Lower lobe of right lung (tissue), 2 donors: ENCODE measurements at regions not wholly inside any gene's neighbourhood (a gene's known extent, or its start where the extent isn't known, plus 50 kb on each side); places are given as distances from the start of the nearest gene placed in this dataset.

Source experiments
- ATAC-seq, 2 donors: fragments of 200-7000 bp; cut with Tn5 transposase; one replicate each; pipeline ENCODE4 v1.9.1; 2020 to 2022; ENCODE audit warnings: mild to moderate bottlenecking in 2 of 2, moderate library complexity in 2 of 2
- DNase-seq: peaks from one replicate; pipeline ENCODE4 v3.0.0-alpha.2; 2020
- H3K27ac ChIP-seq: fragments of 200-600 bp; one replicate; pipeline ENCODE4 v1.8.0; 2022
- H3K27me3 ChIP-seq: fragments of 200-600 bp; one replicate; pipeline ENCODE4 v1.8.0; 2022; ENCODE audit warnings: low read depth
- H3K36me3 ChIP-seq: fragments of 200-600 bp; one replicate; pipeline ENCODE4 v1.8.0; 2022; ENCODE audit warnings: mild to moderate bottlenecking
- H3K4me1 ChIP-seq: fragments of 200-600 bp; one replicate; pipeline ENCODE4 v1.8.0; 2022
- H3K4me3 ChIP-seq: fragments of 200-600 bp; one replicate; pipeline ENCODE4 v1.8.0; 2022; ENCODE audit warnings: mild to moderate bottlenecking
- H3K9me3 ChIP-seq: fragments of 200-600 bp; one replicate; pipeline ENCODE4 v1.8.0; 2022
- CTCF ChIP-seq: fragments of 200-600 bp; IDR thresholded peaks from one replicate; pipeline ENCODE4 v1.8.0; 2022; ENCODE audit warnings: antibody characterized with exemption, mild to moderate bottlenecking
- intact Hi-C: fragments of 100-400 bp; cut with DNase I; formaldehyde crosslinking; loops from one replicate; pipeline ENCODE4 v1.11.0; 2022
- donor health status: DM: no; HTN: yes; CAD: no; lungs with severe emphysema.

- Histone ChIP-seq H3K27me3 (no peaks in the 10 kb centered on the region), H3K36me3 (no peaks in the 10 kb centered on the region), H3K4me1 (peaks cover 1% of the 10 kb centered on the region), H3K27ac (no peak overlapping the region), H3K9me3 (no peaks in the 10 kb centered on the region), H3K4me3 (no peak overlapping the region)
- ATAC-seq (peak; percentile 26 to 56), DNase-seq (no peak)
- no peak for TF ChIP-seq CTCF
- intact Hi-C loops = no loop called here
Observed at GRCh38 chr6:90403489-90404381, 107.1 kb upstream of the BACH2 start.

- Histone ChIP-seq H3K27ac (no peak overlapping the region), H3K9me3 (no peaks in the 10 kb centered on the region), H3K4me1 (peaks cover 10% of the 10 kb centered on the region), H3K27me3 (no peaks in the 10 kb centered on the region), H3K4me3 (no peak overlapping the region), H3K36me3 (no peaks in the 10 kb centered on the region)
- ATAC-seq = no peak
- DNase-seq = no peak
- intact Hi-C loops = no loop called here
- TF ChIP-seq CTCF = no peak
Observed at GRCh38 chr6:90402831-90403192, 106.2 kb upstream of the BACH2 start.

DNA sequence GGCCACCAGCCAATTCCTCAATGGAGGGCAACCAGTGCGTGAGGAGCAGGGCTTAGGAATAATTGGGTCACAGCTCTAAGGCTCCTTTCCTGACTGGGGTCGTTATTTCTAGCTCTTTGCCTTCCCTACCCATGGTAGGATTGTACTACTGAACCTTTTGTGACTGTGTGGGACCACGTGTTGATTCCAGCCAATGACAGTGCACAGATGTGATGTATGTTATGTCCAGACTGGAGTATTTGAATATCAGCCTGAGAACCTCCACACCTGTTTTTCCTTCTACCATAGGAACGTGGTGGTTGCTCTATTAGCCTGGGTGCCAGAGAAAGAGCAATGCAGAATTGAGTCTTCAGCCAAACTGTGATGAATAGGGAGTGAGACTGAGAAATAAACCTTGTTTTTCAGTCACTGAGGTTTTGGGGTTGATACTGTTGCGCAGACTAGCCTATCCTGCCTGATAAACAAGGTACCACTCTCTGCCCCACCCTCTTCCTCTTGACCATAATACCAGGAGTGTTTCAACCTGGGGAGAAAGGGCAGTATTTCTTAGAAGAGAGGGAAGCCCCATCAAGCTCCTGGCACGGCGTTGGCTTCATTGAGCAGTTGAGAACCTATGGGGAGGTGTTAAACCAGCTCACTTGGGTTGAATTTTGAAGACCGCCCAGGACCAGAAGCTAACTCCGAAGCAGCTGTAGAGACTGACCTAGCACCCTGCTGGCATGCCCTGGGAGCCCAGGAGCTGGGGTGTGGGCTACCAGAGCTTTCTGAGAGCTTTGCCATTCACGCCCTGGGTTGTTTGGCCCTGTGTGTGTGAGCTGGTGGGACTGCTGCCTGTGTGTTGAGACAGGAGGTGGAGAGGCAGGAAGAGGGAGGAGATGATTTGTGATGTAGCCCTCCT lies 105.5 kb upstream of the BACH2 start:
- H3K9me3 ChIP-seq = no peaks in the 10 kb centered on the region
- DNase-seq = no peak
- H3K27ac ChIP-seq = no peak overlapping the region
- peaks cover 10% of the 10 kb centered on the region for H3K4me1 ChIP-seq
- intact Hi-C loops = no loop called here
- H3K27me3 ChIP-seq = no peaks in the 10 kb centered on the region
- H3K4me3 ChIP-seq = no peak overlapping the region
- ATAC-seq = peak in 1 of 2 donors; percentile 14
- H3K36me3 ChIP-seq = no peaks in the 10 kb centered on the region
- TF ChIP-seq CTCF = no peak

- ATAC-seq (no peak), DNase-seq (no peak)
- H3K9me3 ChIP-seq = no peaks in the 10 kb centered on the region
- H3K36me3 ChIP-seq = no peaks in the 10 kb centered on the region
- H3K4me1 ChIP-seq = peaks cover 10% of the 10 kb centered on the region
- intact Hi-C loops = loop anchor here (10.0 kb wide), 1 partner anchor 455 kb away; no protein-coding TSS in a partner anchor
- H3K27ac ChIP-seq = no peak overlapping the region
- H3K4me3 ChIP-seq = no peak overlapping the region
- no peaks in the 10 kb centered on the region for H3K27me3 ChIP-seq
- no peak for TF ChIP-seq CTCF
Observed at GRCh38 chr6:90399970-90400369, 103.3 kb upstream of the BACH2 start.

DNA sequence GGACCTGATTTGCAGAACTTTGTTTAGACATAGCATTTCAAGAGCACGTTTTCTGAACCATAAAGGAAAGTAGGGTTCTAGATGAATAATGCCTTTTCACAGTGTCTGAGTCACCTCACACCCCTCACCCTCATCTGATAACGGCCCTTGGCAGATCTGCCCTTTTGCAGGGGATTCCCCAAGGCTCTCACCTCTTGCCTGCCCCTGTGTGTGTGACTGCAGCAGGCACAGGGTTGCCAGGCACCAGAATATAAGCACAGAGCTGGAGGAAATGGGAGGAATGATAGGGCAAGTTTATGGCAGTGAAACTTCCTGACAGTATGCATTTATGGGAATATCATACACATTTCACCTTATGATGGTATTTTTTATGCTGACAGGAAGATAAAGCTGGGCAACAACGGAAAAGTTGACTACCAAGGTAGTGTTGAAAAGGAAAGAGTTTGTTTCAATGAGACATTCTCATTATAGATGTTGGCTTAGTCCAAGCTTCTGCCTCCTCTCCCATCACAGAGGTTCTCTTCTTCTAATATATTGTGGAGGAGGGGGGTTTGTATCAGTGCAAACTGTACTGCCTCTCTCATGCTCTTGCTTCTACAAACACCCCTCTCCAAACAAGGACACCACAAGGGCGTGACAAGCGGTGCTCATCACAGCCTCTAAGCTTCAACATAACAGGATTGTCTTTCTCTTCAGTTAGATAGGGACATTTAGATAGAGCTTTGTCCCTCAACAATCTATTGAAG lies 101.5 kb upstream of the BACH2 start:
- no peaks in the 10 kb centered on the region for H3K36me3 ChIP-seq
- intact Hi-C loops = loop anchor here (10.0 kb wide), 1 partner anchor 453 kb away; no protein-coding TSS in a partner anchor
- H3K4me1 ChIP-seq = peaks cover 10% of the 10 kb centered on the region
- H3K9me3 ChIP-seq = no peaks in the 10 kb centered on the region
- H3K4me3 ChIP-seq = no peak overlapping the region
- H3K27ac ChIP-seq = no peak overlapping the region
- ATAC-seq (peak; percentile 69), DNase-seq (no peak)
- H3K27me3 ChIP-seq = no peaks in the 10 kb centered on the region
- no peak for TF ChIP-seq CTCF
